CD4-positive, alpha-beta T cell treated with Interferon gamma for 1 hour (primary cell): ENCODE measurements at regions not wholly inside any gene's neighbourhood (a gene's known extent, or its start where the extent isn't known, plus 50 kb on each side); places are given as distances from the start of the nearest gene placed in this dataset.
A peak's percentile ranks its signal among the peaks of the same experiment; 100 is the strongest.

Source experiments
- DNase-seq: peaks from one replicate; pipeline ENCODE4 v3.0.0-alpha.2; 2020

DNA sequence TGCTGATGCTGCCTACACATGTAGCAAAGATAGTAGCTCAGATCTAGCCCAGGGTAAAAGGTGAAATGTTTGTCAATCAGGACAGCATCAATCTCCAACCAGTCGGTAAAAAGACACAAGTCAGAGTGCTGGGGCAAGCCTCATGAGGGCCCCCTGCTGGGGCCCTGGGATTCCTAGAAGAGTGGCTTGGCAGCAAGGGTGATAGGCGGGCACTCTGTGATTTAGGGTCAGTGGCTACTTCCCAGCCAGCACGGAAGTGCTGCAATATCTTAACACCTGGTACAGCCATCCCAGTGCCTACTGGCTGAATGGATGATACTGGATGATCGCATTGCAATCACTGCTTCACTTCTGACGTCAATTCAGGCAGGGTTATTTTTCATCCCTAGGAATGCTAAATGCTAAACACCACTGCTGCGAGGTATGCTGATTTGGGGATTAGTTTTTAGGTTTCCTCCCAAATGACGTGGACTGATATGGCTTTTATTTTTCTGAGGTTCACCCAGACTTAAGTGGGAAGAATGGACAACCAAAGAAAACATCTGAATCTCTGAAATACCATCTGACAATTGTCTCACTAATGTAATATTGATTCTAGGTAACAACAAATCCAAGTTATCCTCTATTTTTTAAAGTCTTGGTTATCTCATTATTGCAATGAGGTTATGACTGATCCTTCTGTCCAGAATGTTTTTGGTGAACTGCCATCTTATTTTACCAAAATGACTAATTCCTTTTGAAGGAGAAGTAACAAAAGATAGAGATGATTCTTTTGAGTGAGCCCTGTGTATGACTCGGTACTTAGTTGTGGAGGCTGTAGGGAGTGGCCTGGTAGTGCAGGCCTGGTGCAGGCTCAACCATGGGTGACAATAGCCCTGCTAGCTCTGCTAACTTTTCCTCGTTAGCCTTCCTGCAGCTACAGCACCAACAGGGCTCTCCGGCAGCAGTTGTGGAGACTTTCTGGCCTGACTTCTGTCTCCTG is 432.5 kb downstream of the FGF9 start:
- DNase-seq: no peak

DNA sequence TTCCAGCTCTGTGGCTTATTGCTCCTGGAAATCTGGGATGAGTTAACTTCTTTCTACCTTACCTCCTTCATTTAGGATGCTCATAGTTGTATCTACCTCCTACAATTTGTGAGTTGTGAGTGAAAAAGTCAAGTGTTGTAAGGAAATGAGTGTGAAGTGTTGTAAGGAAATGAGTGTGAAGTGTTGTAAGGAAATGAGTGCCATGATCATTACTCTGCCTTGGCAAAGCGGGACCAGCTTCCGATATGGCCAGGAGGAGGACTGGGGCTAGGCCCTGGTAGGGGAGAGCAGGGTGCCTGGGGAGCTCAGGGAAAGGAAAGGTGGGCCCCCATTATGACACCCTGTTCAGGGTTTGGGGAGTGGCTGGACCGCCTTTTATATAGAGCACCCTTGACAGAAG is 435.2 kb downstream of the FGF9 start:
- DNase-seq: no peak

DNA sequence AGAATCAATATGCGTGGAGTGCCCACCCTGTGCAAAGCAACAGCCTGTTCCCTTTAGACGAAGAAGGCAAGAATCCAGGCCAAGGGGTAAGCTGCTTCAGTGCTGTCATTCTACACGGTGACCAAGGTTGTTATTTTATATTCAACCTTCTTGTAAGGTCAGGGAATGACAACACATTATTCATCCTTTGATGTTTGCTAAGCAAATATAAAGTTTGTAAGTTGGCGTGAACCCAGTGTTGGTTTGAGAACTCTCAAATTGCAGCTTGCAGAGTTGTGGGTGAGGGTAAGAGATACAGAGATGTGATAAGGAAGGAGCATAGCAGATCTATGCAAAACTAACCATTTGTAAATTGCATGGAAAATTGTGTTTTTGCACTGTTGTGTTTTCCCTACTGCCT is 436.7 kb downstream of the FGF9 start:
- no peak for DNase-seq

DNA sequence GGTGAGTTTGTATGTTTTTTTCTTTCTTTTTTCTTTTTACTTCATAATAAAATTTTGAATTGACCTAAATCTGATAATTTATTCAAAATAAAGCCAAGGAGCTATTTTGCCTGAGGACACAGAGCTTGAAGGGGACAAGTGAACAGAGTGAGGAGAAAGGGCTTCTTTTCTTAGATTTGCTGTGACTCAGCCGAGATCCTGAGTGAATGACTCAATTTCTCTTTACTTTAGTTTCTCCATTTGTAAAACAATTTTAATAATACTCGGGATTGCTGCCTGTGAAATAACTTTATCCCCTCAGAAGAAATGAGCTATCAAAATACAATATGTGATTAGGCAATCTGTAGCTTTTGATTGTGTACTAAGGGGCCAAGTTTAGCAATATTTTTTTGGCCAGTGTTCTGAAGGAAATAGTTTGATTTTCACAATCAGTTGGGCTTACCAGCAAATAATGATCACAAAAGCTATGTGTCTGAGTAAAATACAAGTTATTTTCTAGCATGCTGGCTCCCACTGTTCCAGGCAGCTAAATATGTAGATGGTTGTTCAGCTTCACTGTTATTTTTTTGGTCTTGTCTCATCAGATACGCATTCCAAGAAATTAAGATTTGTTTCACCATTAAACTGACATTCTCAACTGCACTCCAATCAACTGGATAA is 437.5 kb downstream of the FGF9 start:
- no peak for DNase-seq

DNA sequence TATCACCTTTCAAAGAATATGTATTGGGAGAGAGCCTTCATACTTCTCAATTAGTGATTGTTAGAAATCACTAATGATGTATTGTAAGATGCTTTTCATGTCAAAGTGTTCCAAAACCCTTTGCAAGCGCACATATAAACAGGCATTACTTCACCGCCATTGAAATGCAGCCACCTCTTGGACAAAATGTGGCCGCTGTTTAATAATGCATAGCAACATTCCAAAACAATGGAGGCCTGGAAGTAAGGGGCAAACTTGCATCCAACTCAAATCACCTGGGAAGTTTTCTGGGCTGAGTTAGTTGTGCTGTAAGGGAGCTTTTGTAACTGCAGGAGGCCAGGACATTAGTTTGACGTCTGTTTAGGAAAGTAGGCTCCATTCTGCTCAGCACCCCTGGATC is 438.1 kb downstream of the FGF9 start:
- DNase-seq: no peak

DNA sequence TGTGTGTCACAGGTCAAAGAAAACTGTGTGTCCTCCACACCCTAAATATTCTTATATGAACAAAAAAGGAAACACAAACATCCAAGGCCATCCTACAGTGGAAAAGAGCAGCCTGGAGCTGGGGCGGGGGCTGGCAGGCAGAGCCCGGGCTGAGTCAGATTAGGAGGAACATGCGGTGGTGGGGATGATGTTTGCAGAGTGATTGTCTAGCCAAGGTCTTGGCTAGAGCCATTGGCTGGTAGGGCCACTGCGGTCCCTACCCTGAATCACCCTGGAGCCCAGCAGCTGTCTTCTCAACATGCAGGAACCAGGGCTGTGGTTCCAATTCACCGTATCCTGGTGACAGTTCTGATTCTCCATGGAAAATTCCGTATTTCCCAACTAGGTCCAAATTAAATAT is 439.5 kb downstream of the FGF9 start:
- DNase-seq: no peak

DNA sequence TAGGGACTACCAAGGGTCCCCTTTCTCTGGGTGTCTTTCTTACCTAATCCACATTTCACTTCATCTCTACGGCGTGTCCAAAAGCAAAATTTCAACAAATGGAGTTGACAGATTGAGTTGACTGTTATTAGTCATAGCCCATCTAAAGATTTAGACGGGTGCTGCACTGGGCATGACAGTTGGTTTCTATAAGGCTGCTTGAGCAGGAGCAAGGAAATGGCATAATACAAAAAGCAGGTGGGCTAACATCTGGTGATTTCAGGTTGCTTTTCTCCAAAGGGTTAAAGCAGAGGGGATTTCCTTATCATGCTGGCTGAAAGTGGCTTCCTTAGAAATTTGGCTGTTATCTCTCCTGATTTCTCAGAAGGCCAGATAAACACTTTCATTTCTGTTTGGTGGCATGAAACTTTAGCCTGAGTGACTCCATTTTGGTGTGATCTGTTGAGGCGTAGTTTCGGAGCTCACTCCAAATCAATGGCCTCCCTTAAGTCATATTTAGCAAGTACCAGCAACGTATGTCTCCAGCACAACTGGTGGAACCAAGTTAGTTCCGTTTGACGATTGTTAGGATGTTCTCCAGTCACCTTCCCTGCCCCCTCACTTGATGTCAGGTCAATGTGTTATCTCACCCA is 440.4 kb downstream of the FGF9 start:
- no peak for DNase-seq

DNA sequence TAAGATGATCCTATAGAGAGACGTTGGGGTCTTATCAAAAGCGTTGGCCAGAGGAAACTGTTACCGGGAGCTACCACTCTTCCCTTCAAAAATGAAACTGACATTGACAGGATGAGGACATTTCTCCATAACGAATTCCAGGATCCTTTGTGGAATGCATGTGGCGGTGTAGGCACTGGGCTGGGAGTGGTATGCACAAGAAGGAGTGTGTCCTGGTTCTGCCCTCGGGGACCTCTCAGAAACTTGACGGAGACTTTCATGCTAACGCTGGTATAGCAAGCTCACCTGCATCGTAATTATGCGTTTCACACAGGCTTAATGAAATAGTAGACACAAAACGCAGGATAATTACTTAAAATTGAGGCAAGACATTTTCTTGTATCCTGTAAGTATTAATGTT is 441.1 kb downstream of the FGF9 start:
- DNase-seq: no peak

DNA sequence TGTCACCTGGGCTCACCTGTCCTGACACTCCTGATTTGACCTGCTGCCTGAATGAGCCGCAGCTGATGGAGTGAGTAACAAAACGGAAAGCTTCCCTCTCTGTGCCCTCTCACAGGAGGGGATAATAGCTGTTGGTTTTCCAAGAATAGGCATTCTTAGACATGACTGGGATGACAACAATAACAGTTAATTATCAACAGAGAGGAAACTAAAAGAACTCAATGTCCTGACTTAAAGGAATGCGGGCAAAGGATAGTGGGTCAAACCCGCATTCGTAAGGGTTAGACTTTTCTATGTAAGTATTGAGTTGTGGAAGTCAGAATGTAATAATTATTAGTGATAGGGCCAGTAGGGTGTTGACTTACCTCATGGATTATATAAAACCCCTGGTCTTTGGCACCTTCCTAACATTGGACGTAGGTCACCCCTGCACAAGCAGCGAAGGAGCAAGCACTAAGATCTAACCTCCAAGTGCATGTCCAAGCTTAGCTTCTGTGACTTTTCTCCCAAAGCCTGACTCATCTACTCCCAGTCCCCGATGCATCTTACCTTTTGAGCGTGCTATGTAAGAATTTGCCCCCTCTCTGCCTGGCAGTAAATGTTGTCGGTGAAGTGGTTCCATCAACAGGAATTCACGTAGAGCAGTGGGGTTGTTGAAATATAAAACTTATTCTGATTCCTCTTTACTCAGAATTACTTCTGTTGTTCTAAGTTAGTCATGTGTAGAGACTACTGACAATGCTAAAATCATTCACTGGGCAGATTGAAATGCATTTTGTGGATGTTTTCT is 442.3 kb downstream of the FGF9 start:
- no peak for DNase-seq

DNA sequence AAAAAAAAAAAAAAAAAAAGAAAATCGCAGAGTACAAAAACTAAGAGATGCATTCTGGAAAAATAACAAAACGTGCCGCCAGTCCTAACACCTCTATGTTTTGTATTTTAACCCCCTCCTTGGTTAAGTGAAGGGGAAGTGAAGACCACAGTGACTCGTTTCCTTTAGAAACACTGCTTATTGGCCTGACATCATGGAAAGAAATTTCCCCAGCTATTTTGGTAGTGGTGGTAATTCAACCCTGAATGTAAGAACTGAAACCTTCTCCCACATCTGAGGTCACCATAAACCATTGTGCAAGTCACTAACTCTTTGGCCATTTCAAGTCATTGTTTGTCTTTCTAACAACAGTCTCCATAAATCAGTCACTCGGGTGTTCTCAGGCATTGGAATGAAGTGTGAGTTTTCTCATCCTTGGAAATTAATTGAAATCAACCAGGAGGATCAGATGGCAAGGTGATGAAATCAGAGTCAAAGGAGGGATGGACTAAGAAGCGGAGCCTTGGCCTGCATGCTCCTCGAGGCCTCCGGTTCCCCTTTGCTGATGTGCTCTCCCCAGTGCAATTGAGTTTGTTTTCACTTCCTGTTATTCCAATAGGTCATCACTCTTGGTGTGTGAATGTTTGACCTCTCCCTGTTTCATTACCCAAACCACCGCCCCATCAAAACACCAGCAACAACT is 443.9 kb downstream of the FGF9 start:
- peak; percentile 72 for DNase-seq

DNA sequence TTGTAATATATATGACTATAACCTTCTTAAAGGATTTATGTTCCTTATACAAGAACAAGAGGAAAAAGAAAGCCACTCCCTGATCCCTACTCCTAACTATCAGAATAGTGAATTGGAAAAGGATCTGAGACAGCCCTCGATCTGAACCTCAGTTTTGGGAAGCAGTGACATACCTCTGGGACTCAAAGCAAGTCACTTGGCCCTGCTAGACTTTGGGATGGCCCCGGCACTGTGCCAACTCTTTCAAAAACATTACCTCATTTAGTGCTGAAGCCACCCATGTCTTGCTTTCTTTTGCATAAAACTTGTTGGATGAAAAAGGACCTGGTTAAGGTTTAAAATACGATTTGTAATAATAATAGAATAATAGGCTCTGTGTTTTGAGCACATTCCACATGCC is 447.3 kb downstream of the FGF9 start:
- no peak for DNase-seq

DNA sequence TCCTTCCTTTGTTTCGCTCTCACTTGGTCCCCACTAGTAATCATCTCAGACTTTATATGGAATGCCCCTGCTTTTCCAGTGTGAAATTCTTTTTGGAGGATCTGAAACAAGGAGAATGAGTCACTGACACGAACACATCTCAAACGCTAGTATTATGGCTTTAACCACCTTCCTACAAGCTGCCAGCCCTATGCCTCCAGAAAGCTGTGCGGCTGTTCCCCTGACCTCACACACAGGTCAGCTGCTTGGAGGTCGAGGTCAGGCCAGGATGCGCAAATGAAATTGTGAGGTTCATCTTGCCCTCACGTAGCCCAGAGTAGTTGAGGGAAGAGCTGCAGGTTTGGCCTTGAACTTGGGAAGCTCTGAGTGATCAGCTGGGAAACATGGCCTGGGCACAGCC is 449.8 kb downstream of the FGF9 start:
- DNase-seq: no peak

DNA sequence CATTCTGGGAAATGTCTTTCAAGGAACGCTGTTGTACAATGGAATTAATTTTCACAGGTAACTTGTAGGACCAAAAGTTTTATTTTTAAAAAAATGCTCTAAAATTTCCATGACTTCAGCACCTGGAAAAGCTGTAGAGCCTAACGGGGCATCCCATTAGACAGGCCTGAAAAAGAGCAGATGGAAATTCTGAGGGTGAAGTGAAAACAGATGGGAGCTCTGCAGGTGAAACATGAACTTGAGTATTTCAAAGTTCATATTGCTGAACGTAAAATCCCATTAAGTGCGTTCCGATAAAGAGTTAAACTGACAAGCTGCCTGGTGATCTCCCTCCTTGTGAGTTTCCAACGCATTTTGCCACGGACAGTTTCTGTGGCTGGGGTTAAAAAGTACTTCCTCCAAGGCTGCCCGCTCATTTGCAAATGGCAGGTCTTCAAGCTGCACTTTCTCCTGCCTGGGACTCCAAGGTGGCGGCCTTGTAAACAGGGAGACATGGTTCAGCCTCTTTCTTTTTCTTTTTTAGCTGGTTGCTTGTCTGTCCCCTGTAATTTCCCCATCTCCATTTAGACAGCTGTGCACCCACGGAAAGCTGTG is 450.4 kb downstream of the FGF9 start:
- no peak for DNase-seq

DNA sequence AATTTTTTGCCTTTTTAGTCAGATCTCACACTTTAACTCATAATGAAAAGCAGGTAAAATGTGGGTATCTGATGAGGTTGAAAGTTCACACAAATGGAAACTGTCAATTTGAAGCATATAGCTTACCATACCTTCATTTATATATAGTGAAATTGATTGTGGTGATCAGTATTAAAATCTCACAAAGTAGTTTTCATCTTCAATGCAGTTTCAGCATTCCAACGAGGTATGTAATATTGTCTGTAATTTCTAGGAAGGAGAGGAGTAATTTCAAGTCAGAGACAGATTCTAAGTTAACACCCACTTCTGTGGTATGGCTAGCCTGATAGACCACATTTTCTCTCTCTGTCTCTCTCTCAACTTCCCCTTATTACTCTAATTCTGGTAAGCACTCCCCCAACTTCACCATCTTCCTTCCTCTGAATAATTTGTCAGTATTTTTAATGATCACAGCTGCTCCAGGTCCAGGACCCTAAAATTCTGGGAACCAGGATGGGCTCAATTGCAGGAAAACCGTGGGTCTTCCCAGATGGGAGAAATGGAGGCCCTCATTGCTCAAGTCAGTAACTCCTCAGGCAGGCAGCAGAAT is 455.7 kb downstream of the FGF9 start:
- DNase-seq: no peak

DNA sequence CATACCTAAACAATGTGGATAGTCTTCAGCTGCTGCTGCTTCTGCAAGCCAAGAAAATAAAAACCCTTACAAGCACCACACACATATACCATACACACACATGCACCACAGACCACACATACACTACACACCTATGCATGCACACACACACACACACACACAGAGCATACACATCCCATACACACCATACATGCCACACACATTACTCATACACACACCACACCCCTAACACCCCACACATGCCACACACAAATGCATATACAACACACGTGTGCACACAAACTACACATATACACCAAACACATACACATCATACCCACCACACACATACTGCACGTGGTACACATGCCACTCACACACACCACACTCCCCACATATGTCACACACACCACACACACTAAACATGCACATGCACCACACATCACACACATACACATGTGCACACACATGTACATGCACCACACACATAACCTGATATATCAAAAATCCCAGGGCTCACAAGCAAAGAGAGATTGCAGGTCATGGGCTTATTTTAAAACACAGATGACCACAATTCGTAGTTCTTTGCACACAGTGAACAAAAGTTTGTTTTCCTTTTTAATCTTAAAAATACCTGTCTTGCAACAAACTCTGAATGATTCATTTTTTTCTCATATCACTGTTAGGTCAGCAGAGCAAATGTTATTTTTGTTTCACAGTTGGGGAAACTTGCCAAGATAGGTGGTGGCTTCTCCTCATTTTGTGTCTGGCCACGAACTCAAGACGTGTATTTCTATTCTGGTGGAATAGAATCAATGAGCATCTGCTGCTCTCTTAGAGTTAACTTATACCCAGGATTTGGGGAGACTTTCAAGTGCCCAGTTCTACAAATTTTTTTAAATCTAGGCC is 456.6 kb downstream of the FGF9 start:
- DNase-seq: no peak

DNA sequence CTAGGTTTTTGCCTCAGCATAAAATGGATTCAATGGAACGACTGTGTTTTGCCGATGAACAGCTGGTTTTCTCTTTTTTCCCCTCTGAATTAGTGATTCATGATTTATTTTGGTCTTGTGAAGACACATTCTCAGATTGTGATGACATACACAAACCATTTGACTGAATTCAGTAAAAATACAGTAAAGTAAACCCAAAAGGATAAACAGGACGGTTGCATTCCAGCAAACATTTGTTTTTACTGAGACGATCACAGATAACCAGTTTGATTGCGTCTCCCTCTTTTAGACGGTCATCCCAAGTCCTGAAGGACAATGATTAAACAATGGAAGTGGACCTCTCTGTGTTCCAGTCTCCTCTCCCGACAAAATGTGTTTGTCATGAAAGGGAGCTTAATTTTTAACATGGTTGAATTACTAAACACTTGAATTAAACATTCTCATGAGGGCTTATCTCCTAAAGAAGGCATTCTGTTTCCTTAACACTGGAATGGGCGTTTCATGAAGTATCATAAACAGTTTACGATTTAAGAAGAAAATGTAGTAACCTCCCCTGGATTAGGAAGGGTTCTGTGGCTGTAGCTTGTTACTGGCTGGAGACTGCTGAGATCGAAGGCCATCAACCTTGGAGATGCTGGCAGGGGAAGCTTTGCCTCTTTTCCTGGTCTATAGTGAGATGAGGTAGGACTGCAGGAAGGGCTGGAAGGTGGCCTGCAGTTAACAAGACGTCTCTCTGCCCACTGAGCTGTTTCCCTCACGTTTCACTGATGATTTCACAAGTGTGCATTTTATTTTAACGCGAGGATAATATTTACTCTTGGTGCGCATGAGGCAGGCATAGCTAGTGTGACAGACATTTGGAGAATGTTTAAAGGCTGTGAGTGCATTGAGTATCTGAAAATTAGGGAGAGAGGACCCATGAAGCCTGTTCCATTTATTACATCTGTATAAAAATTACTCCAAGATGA is 457.9 kb downstream of the FGF9 start:
- no peak for DNase-seq

DNA sequence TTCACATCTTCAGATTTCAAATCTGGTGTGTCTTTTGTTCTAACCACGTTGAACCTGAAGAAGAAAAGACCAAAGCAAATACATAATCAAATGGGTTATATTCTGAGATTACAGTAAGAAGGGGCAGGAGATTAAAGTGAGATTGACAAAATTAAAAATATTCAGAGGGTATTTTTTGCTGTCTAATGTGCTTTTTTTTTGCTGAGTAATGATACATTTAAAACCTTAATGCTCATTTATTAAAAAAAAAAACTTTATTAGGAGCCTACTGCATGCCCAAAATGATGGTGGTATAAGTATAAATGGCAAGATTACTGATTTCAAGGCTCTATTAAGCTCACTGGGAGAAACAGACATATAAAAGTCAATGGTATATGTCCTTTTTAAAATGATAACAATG is 459.4 kb downstream of the FGF9 start:
- DNase-seq: no peak

DNA sequence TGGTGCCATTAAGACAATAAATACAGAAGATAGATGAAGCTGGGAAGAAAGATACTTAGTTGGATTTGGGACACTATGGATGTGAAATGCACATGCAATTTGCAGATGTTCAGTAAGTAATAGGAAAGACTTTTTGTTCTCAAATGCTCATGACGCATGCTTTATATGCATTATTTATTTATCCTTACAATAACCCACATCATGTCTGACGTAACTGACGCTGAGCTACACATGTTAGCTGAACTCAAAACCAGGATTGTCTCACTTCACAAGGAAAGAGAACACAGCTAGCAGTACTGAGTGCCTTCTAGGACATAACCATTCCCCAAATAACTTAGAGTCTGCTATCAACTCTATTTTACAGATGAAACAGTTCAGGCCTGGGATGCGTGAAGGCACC is 463.4 kb downstream of the FGF9 start:
- DNase-seq: no peak

DNA sequence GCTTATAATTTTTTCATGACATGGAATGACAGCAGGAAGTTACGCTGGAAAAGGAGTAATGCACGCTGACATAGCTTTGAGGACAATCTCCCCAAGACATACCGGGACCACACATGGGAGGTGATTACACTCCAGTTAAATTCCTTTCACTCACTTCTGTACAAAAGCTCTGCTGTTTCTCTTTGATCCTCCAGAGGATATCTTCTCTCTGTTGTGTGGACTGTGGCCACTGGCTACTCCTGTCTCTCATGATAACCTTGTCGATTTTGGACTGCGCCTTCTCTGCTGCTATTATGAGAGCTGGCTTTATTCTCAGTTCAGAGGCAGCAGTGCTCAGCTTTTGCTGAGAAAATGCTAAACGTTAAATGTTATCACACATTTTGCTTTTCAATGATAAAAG is 464.6 kb downstream of the FGF9 start:
- no peak for DNase-seq
